ENCODE measurements at regions not wholly inside any gene's neighbourhood (a gene's known extent, or its start where the extent isn't known, plus 50 kb on each side); places are given as distances from the start of the nearest gene placed in this dataset.
A peak's percentile ranks its signal among the peaks of the same experiment; 100 is the strongest.
"Not testable (repeated sequence)": the region's sequence is repeated elsewhere in the genome, so short reads cannot be mapped to it uniquely, and the experiment has no call there.

DNA sequence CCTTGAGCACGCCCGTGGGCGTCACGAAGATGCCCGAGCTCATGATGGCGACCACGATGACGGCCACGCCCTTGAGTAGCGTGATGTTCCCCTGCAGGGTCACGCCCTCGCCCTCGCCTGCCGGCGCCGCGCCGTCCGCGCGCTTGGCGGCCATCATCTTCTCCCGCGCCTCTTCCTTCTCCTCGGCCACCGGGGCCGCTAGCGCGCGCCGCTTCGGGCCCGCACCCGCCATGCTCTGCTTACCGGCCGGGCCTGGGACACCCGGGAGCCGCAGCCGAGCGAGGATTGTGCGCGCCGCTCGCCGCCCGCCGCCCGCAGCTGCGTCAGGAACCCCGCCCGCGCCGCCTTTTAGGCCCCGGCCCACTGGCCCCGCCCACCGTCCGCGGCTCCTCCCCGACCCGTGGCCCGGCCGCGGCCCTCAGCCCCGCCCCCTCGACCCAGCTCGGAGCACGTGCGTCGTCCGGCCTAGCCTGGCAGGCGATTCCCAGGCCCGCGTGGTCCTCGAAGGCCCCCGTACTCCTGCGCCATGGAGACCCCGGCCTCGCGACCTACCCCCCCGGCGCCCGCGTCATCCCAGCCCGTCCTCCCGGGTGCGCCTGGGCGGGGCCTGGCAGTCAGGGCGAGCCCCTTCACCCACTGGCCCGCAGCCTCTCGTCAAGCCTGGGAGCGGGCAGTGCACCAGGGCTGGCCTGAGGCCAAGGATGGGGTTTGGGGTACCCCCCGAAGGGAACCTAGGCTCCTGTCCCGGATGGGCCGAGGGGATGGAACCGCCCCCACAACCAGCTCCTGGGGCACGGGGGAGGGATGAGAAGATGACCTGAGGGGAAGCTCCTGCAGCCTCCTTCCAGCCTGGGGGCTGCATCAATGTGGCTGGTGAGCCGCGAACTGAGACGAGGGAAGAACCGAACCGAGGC, 79.0 kb upstream of the METTL9 start:
- not testable (repeated sequence) for H3K27me3 Mint-ChIP-seq (ENCODE audit: low read depth); H3K36me3 Mint-ChIP-seq (ENCODE audit: low read depth); H3K9me3 Mint-ChIP-seq (ENCODE audit: low read depth)
- DNase-seq (ENCODE audit: low spot score) = peak; percentile 99
- peaks cover 35% of the 10 kb centered on the region for H3K4me1 Mint-ChIP-seq (ENCODE audit: low read depth)
- peak overlapping the region; percentile 91 for H3K4me3 Mint-ChIP-seq (ENCODE audit: unreplicated experiment)
- peak overlapping the region; percentile 98 for H3K27ac Mint-ChIP-seq (ENCODE audit: unreplicated experiment)

GRCh38 chr16:21521048-21521389, 78.4 kb upstream of the METTL9 start:
- H3K4me3 Mint-ChIP-seq (ENCODE audit: unreplicated experiment) = peak overlapping the region; percentile 16
- H3K4me1 Mint-ChIP-seq (ENCODE audit: low read depth) = peaks cover 29% of the 10 kb centered on the region
- DNase-seq (ENCODE audit: low spot score); H3K36me3 Mint-ChIP-seq (ENCODE audit: low read depth); H3K9me3 Mint-ChIP-seq (ENCODE audit: low read depth); H3K27me3 Mint-ChIP-seq (ENCODE audit: low read depth): not testable (repeated sequence)
- peak overlapping the region; percentile 96 for H3K27ac Mint-ChIP-seq (ENCODE audit: unreplicated experiment)

DNA sequence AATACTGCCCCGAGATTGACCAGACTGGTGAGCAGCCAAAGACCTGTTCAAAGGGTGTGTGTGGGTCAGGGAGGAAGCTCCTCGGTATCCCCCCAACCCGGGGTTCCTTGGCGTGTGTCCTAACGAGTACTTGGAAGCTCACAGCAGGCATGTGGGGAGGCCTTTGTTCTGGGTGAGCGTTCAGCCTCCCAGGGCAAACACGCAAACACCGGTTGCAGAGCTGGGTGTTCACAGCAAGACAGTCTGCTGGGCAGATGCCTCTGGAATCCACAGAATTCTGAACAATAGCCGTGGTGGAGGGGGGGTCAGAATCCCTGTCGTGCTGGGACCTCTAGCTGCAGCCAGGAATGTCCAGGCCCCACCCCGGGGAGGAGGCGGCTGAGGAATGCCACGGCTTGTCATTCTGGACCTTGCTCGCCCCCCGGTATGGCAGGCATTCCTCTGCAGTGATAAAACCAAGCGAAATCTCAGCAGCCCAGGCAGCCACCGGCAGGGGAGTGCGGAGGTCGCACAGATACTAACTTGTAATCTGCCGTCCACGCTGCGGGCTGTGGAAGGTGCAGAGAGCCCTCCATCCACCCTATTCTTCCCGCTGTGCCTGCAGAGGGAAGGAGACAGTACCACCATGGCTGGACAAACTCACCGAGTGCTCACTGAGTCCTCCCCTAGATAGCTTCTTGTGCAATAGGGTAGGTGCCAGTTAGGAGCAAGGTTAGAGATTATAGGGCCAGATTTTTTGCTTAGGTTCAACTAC, 77.8 kb upstream of the METTL9 start:
- TF ChIP-seq, protein P1, sequence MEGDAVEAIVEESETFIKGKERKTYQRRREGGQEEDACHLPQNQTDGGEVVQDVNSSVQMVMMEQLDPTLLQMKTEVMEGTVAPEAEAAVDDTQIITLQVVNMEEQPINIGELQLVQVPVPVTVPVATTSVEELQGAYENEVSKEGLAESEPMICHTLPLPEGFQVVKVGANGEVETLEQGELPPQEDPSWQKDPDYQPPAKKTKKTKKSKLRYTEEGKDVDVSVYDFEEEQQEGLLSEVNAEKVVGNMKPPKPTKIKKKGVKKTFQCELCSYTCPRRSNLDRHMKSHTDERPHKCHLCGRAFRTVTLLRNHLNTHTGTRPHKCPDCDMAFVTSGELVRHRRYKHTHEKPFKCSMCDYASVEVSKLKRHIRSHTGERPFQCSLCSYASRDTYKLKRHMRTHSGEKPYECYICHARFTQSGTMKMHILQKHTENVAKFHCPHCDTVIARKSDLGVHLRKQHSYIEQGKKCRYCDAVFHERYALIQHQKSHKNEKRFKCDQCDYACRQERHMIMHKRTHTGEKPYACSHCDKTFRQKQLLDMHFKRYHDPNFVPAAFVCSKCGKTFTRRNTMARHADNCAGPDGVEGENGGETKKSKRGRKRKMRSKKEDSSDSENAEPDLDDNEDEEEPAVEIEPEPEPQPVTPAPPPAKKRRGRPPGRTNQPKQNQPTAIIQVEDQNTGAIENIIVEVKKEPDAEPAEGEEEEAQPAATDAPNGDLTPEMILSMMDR (IDR thresholded peaks at IDR 0.05) = peak; percentile 57
- H3K4me3 Mint-ChIP-seq (ENCODE audit: unreplicated experiment) = peak overlapping the region; percentile 16
- H3K27ac Mint-ChIP-seq (ENCODE audit: unreplicated experiment) = peak overlapping the region; percentile 96
- peaks cover 25% of the 10 kb centered on the region for H3K4me1 Mint-ChIP-seq (ENCODE audit: low read depth)
- not testable (repeated sequence) for H3K27me3 Mint-ChIP-seq (ENCODE audit: low read depth); H3K36me3 Mint-ChIP-seq (ENCODE audit: low read depth); H3K9me3 Mint-ChIP-seq (ENCODE audit: low read depth)
- DNase-seq (ENCODE audit: low spot score) = peak; percentile 90

GRCh38 chr16:21522846-21523245, 76.5 kb upstream of the METTL9 start:
- not testable (repeated sequence) for H3K27ac Mint-ChIP-seq (ENCODE audit: unreplicated experiment); H3K36me3 Mint-ChIP-seq (ENCODE audit: low read depth); H3K4me3 Mint-ChIP-seq (ENCODE audit: unreplicated experiment); H3K27me3 Mint-ChIP-seq (ENCODE audit: low read depth); H3K9me3 Mint-ChIP-seq (ENCODE audit: low read depth)
- DNase-seq (ENCODE audit: low spot score) = peak; percentile 83
- H3K4me1 Mint-ChIP-seq (ENCODE audit: low read depth) = peaks cover 23% of the 10 kb centered on the region

DNA sequence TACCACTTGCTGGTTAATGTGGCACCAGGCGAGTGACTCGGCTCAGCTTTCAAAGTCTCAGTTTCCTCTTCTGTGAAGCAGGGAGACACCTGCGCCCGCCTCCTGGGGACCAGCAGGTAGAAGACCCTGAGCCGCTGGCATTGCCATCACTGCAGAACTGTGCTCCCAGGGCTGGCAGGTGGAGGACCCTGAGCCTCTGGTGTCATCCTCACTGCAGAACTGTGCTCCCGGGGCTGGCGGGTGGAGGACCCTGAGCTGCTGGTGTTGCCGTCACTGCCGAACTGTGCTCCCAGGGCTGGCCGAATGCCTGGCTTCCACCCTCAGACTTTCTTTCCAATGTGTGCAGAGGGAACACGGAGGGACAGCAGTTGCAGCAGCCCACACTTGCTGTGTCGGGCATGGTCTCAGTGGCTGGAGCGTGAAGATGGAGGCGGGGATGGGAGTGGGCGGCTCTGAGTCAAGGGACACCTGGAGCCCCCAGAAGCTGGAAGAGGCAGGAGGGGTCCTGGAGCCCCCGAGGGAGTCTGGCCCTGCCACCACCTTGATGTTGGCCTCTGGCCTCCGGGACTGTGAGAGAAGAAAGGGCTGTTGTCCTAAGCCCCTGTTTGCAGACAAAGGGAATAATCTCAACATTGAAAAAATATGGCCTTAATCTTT, 75.8 kb upstream of the METTL9 start:
- H3K9me3 Mint-ChIP-seq (ENCODE audit: low read depth) = no peaks in the 10 kb centered on the region
- peaks cover 16% of the 10 kb centered on the region for H3K4me1 Mint-ChIP-seq (ENCODE audit: low read depth)
- H3K4me3 Mint-ChIP-seq (ENCODE audit: unreplicated experiment) = no peak overlapping the region
- H3K27me3 Mint-ChIP-seq (ENCODE audit: low read depth) = no peaks in the 10 kb centered on the region
- TF ChIP-seq, protein P1 (IDR thresholded peaks at IDR 0.05) = no peak
- H3K27ac Mint-ChIP-seq (ENCODE audit: unreplicated experiment) = no peak overlapping the region
- peak; percentile 96 for DNase-seq (ENCODE audit: low spot score)
- H3K36me3 Mint-ChIP-seq (ENCODE audit: low read depth) = no peaks in the 10 kb centered on the region

DNA sequence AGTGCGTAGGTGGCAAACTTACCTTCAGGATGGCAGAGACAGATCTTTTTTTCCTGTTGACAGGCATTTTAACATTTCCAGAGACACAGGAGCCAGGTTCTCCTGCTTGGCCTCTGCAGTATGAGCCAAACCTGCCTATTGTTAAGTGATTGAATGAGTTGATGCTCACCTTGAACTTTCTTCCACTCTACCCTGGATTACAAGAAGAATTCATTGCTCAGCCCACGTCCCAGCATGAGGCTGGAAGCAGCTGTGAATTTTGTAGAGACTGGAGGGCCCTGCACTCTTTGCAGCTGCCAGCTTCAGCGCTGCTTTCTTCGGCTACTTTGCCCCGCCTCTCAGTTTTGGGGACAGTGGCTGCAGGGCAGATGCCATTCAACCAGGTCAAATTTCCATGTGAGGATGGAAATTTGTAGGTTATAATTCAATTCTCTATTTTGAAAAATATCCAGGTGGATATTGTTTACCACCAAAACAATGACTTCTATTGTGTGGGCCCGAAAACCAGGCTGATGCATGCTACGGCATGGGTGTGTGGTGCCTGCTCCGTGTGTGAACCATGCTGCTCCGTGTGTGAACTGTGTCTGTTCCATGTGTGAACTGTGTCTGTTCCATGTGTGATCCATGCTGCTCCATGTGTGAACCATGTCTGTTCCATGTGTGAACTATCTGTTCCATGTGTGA, 75.2 kb upstream of the METTL9 start:
- H3K27me3 Mint-ChIP-seq (ENCODE audit: low read depth) = no peaks in the 10 kb centered on the region
- H3K4me3 Mint-ChIP-seq (ENCODE audit: unreplicated experiment) = no peak overlapping the region
- TF ChIP-seq, protein P1 (IDR thresholded peaks at IDR 0.05) = no peak
- peak; percentile 72 for DNase-seq (ENCODE audit: low spot score)
- peaks cover 15% of the 10 kb centered on the region for H3K4me1 Mint-ChIP-seq (ENCODE audit: low read depth)
- no peaks in the 10 kb centered on the region for H3K9me3 Mint-ChIP-seq (ENCODE audit: low read depth)
- no peaks in the 10 kb centered on the region for H3K36me3 Mint-ChIP-seq (ENCODE audit: low read depth)
- no peak overlapping the region for H3K27ac Mint-ChIP-seq (ENCODE audit: unreplicated experiment)

GRCh38 chr16:21524752-21525028, 74.7 kb upstream of the METTL9 start:
- not testable (repeated sequence) for H3K4me3 Mint-ChIP-seq (ENCODE audit: unreplicated experiment); H3K9me3 Mint-ChIP-seq (ENCODE audit: low read depth)
- DNase-seq (ENCODE audit: low spot score) = peak; percentile 2

GRCh38 chr16:21525029-21525895, 74.1 kb upstream of the METTL9 start:
- H3K27me3 Mint-ChIP-seq (ENCODE audit: low read depth); H3K27ac Mint-ChIP-seq (ENCODE audit: unreplicated experiment); H3K36me3 Mint-ChIP-seq (ENCODE audit: low read depth); H3K4me3 Mint-ChIP-seq (ENCODE audit: unreplicated experiment); H3K9me3 Mint-ChIP-seq (ENCODE audit: low read depth): not testable (repeated sequence)
- peaks cover 15% of the 10 kb centered on the region for H3K4me1 Mint-ChIP-seq (ENCODE audit: low read depth)
- DNase-seq (ENCODE audit: low spot score) = peak; percentile 98

More at GRCh38 chr16:21524752-21525028, 74.7 kb upstream of the METTL9 start:
- not testable (repeated sequence) for H3K27ac Mint-ChIP-seq (ENCODE audit: unreplicated experiment); H3K27me3 Mint-ChIP-seq (ENCODE audit: low read depth); H3K36me3 Mint-ChIP-seq (ENCODE audit: low read depth)
- peaks cover 15% of the 10 kb centered on the region for H3K4me1 Mint-ChIP-seq (ENCODE audit: low read depth)
